NB4 (cell line): ENCODE measurements at regions not wholly inside any gene's neighbourhood (a gene's known extent, or its start where the extent isn't known, plus 50 kb on each side); places are given as distances from the start of the nearest gene placed in this dataset.

Experiments used
- CTCF ChIP-seq: IDR thresholded peaks from one replicate; pipeline ENCODE4 v1.5.1; 2012; ENCODE audit warnings: low read depth, low read length
- POLR2A ChIP-seq: IDR thresholded peaks from 2 replicates; pipeline ENCODE4 v1.6.1; 2011; ENCODE audit warnings: mild to moderate bottlenecking; ENCODE audit not compliant: insufficient read length; ENCODE audit errors: extremely low read depth

GRCh38 chr11:37657645-37658044, 1059.6 kb upstream of the RAG2 start:
- peak; percentile 15 for TF ChIP-seq CTCF
- TF ChIP-seq POLR2A: no peak
